Colonic mucosa (tissue), 4 donors: ENCODE measurements at regions not wholly inside any gene's neighbourhood (a gene's known extent, or its start where the extent isn't known, plus 50 kb on each side); places are given as distances from the start of the nearest gene placed in this dataset.

Source experiments
- DNase-seq: peaks from one replicate; pipeline ENCODE4 v3.0.0-alpha.2; 2020
- H3K27ac ChIP-seq: fragments of 200-600 bp; one replicate; pipeline ENCODE4 v1.8.0; 2021
- H3K27me3 ChIP-seq: fragments of 200-600 bp; one replicate; pipeline ENCODE4 v1.8.0; 2021
- H3K36me3 ChIP-seq: fragments of 200-600 bp; one replicate; pipeline ENCODE4 v1.8.0; 2021
- H3K4me1 ChIP-seq: fragments of 200-600 bp; one replicate; pipeline ENCODE4 v1.8.0; 2021; ENCODE audit warnings: mild to moderate bottlenecking
- H3K4me3 ChIP-seq: fragments of 200-600 bp; one replicate; pipeline ENCODE4 v1.8.0; 2021
- H3K9ac ChIP-seq, 2 donors: one replicate each; pipeline ENCODE4 v1.7.0; 2013; ENCODE audit warnings: control low read depth in 2 of 2, low read depth in 2 of 2, low read length in 2 of 2
- H3K9me3 ChIP-seq: fragments of 200-600 bp; one replicate; pipeline ENCODE4 v1.8.0; 2021
- CTCF ChIP-seq: fragments of 200-600 bp; IDR thresholded peaks from one replicate; pipeline ENCODE4 v1.8.0; 2022; ENCODE audit warnings: antibody characterized with exemption, mild to moderate bottlenecking
- intact Hi-C: fragments of 100-400 bp; cut with DNase I; formaldehyde crosslinking; loops from one replicate; pipeline ENCODE4 v1.14.1; 2022
- donor health status: healthy.
- donor health status: DM: no; HTN: no; CAD: no.
- donor health status: DM: no; HTN: no; CAD: no.

DNA sequence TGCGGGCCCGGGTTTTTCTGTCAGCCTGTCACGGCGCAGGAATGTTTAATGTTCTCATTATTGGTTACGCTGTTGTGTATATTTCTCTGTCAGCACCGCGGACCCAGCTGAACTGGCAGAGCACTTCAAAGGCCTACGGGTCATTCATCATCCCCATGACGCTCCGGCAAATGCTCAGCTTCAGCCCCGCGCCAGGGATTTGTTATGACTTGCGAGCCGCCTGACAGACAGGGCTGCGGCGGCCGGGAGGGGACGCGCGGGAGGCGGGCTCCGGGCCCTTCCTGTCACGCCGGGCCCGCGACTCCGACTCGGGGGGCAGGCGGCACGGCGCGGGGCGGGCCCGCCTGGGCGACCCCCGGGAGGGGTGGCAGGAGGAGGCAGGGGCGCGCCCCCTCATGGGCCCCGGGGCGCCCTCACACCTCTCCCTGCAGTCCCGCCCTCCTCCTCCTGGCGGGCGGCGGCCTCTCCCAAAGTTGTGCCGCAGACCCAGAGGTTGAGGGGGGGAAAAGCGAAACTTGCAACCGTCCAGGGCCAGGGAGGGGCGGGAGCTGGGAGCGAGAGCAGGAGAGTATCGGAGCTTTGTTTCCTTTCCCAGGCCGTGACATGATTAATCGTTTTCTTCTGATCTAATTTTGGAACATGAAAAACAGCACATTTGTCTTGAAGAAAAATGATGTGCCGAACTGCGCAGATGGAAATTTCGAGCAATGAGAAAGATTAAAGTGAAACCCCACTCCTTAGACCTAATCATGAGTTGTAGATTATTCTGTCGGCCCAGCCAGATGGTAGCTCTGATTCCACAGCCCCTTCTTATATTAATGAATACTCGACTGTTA lies 59.3 kb upstream of the COMTD1 start:
- H3K27ac ChIP-seq, result peak overlapping the region; percentile 26
- no peaks in the 10 kb centered on the region for H3K36me3 ChIP-seq
- intact Hi-C loops, result loop anchor here (5.0 kb wide), 1 partner anchor 97 kb away; no protein-coding TSS in a partner anchor
- no peaks in the 10 kb centered on the region for H3K4me1 ChIP-seq
- H3K9me3 ChIP-seq, result no peaks in the 10 kb centered on the region
- peak overlapping the region; percentile 59 for H3K4me3 ChIP-seq
- TF ChIP-seq CTCF, result no peak
- DNase-seq, result peak; percentile 74
- no peaks in the 10 kb centered on the region for H3K27me3 ChIP-seq
- peak overlapping the region; percentile 59 to 77 for H3K9ac ChIP-seq

DNA sequence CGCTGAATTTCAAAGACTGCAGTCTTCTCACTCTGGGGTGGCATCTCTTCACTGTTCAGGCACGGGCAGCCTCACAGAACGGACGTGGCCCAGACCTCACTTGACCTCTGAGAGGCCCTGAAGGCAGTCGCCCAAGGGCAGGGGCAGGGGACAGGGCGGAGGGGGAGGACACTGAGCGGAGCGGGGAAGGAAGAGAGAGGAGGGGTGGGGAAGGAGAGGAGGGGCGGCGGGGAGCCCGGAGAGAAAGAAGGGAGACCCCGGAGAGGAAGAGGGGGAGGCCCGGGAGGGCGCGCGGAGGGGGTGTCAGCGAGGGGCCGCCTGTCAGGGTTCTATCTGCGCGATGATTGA lies 58.7 kb upstream of the COMTD1 start:
- Histone ChIP-seq H3K27ac (no peak overlapping the region), H3K36me3 (no peaks in the 10 kb centered on the region), H3K4me1 (no peaks in the 10 kb centered on the region), H3K9me3 (no peaks in the 10 kb centered on the region), H3K4me3 (peak overlapping the region; percentile 59), H3K27me3 (no peaks in the 10 kb centered on the region), H3K9ac (peak overlapping the region; percentile 14 to 77)
- intact Hi-C loops, result no loop called here
- DNase-seq, result no peak
- TF ChIP-seq CTCF, result no peak

- intact Hi-C loops, result no loop called here
- peak overlapping the region in 1 of 2 donors; percentile 3 for H3K9ac ChIP-seq
- no peak overlapping the region for H3K27ac ChIP-seq
- H3K27me3 ChIP-seq, result no peaks in the 10 kb centered on the region
- no peaks in the 10 kb centered on the region for H3K4me1 ChIP-seq
- no peaks in the 10 kb centered on the region for H3K36me3 ChIP-seq
- H3K9me3 ChIP-seq, result no peaks in the 10 kb centered on the region
- TF ChIP-seq CTCF, result no peak
- H3K4me3 ChIP-seq, result no peak overlapping the region
- no peak for DNase-seq
These were observed 58.3 kb upstream of the COMTD1 start for GRCh38 chr10:75294031-75294437.

GRCh38 chr10:75293446-75293820 lies 57.7 kb upstream of the COMTD1 start:
- H3K27ac ChIP-seq, result no peak overlapping the region
- no peaks in the 10 kb centered on the region for H3K27me3 ChIP-seq
- no peak overlapping the region for H3K9ac ChIP-seq
- intact Hi-C loops, result no loop called here
- no peak for DNase-seq
- no peaks in the 10 kb centered on the region for H3K4me1 ChIP-seq
- no peak overlapping the region for H3K4me3 ChIP-seq
- no peaks in the 10 kb centered on the region for H3K36me3 ChIP-seq
- H3K9me3 ChIP-seq, result no peaks in the 10 kb centered on the region
- TF ChIP-seq CTCF, result no peak

GRCh38 chr10:75292794-75293445 lies 57.2 kb upstream of the COMTD1 start:
- Histone ChIP-seq H3K27ac (no peak overlapping the region), H3K36me3 (no peaks in the 10 kb centered on the region), H3K27me3 (no peaks in the 10 kb centered on the region), H3K4me3 (no peak overlapping the region), H3K9ac (no peak overlapping the region), H3K4me1 (no peaks in the 10 kb centered on the region), H3K9me3 (no peaks in the 10 kb centered on the region)
- intact Hi-C loops, result no loop called here
- no peak for TF ChIP-seq CTCF
- DNase-seq, result no peak
